Heart left ventricle (tissue), 16 donors: ENCODE measurements at regions not wholly inside any gene's neighbourhood (a gene's known extent, or its start where the extent isn't known, plus 50 kb on each side); places are given as distances from the start of the nearest gene placed in this dataset.

Source experiments
- ATAC-seq, 4 donors: fragments of 200-7000 bp; cut with Tn5 transposase; one replicate each; pipeline ENCODE4 v1.9.1; 2020 to 2022; ENCODE audit warnings: moderate library complexity in 4 of 4, mild to moderate bottlenecking in 3 of 4, moderate number of reproducible peaks in 1 of 4
- DNase-seq, 5 donors: peaks; one replicate each; pipeline ENCODE4 v3.0.0-alpha.2; 2020
- H3K27ac ChIP-seq, 12 donors: fragments of 200-600 bp; sonication (generic) in 4 of 12; one replicate each; pipeline versions ENCODE4 v1.5.0 to v1.8.0; 2016 to 2022; ENCODE audit warnings: mild to moderate bottlenecking in 2 of 12
- H3K27me3 ChIP-seq, 9 donors: fragments of 200-600 bp; sonication (generic) in 2 of 9; one replicate each; pipeline versions ENCODE4 v1.5.1 to v1.8.0; 2016 to 2022; ENCODE audit warnings: mild to moderate bottlenecking in 3 of 9
- H3K36me3 ChIP-seq, 9 donors: fragments of 200-600 bp; sonication (generic) in 2 of 9; one replicate each; pipeline versions ENCODE4 v1.5.0 to v1.8.0; 2018 to 2022; ENCODE audit warnings: mild to moderate bottlenecking in 2 of 9
- H3K4me1 ChIP-seq, 12 donors: fragments of 200-600 bp; sonication (generic) in 4 of 12; one replicate each; pipeline versions ENCODE4 v1.5.0 to v1.8.0; 2016 to 2022; ENCODE audit warnings: mild to moderate bottlenecking in 3 of 12
- H3K4me3 ChIP-seq, 12 donors: fragments of 200-600 bp; sonication (generic) in 4 of 12; one replicate each; pipeline versions ENCODE4 v1.5.0 to v1.8.0; 2017 to 2022; ENCODE audit warnings: mild to moderate bottlenecking in 9 of 12, moderate library complexity in 4 of 12
- H3K9me3 ChIP-seq, 12 donors: fragments of 200-600 bp; sonication (generic) in 4 of 12; one replicate each; pipeline versions ENCODE4 v1.5.0 to v1.8.0; 2016 to 2022; ENCODE audit warnings: mild to moderate bottlenecking in 1 of 12
- POLR2A ChIP-seq, 2 donors: fragments of 450-650 bp; IDR thresholded peaks; one replicate each; pipeline ENCODE4 v1.6.1; 2017; ENCODE audit warnings: antibody characterized with exemption in 2 of 2, mild to moderate bottlenecking in 2 of 2, moderate library complexity in 2 of 2
- WGBS, 4 donors: extraction: QIAGEN DNeasy Blood & Tissue Kit in 2 of 4; methylation state at CpG; one replicate each; pipeline versions ENCODE4 v1.1.5 to v1.1.7; 2013 to 2018; 5-methylcytosine and 5-hydroxymethylcytosine counted together
- intact Hi-C, 10 donors: fragments of 100-400 bp; cut with DNase I; formaldehyde crosslinking; loops; one replicate each; pipeline versions ENCODE4 v1.11.1 to v1.14.2; 2022
- TF ChIP-seq, protein P1 (sequence below), 12 donors: fragments of 200-600 bp; sonication (generic) in 4 of 12; IDR thresholded peaks; one replicate each; pipeline versions ENCODE4 v1.5.0 to v1.8.0; 2018 to 2022; ENCODE audit warnings: antibody characterized with exemption in 12 of 12, mild to moderate bottlenecking in 5 of 12
- donor health status: ischemic (EF 13 %, LVEDD 7.1; RV severe dilation, severe dysfunction).
- donor health status: healthy with polysubstance abuse.
- donor health status: DM: no; HTN: yes; CAD: no.
- donor health status: DM: no; HTN: no; CAD: no.
- donor health status: ischemic (EF 25% LVEDD 6.9; RV normal size, moderate dysfunction).
- donor health status: ischemic (EF 25% LVEDD 5.7; RV mildly dilated, moderate dysfunction).
- donor health status: healthy.
- donor health status: DM: yes; HTN: yes; CAD: no.
- donor health status: ischemic (EF 35%, LVEDD 5.7; RV mildly dilated, moderate dysfunction).
- donor health status: nonischemic (EF 11% LVEDD 7.7; RV severe dilation, severe dysfunction).
- donor health status: DM: yes; HTN: yes; CAD: no.
- donor health status: PGD.
- donor health status: ischemic (EF 29% LVEDD 5.4; RV normal size, mild dysfunction).
- donor health status: nonischemic (EF 23%, LVEDD 6.1; RV moderate dilation, normal function).

DNA sequence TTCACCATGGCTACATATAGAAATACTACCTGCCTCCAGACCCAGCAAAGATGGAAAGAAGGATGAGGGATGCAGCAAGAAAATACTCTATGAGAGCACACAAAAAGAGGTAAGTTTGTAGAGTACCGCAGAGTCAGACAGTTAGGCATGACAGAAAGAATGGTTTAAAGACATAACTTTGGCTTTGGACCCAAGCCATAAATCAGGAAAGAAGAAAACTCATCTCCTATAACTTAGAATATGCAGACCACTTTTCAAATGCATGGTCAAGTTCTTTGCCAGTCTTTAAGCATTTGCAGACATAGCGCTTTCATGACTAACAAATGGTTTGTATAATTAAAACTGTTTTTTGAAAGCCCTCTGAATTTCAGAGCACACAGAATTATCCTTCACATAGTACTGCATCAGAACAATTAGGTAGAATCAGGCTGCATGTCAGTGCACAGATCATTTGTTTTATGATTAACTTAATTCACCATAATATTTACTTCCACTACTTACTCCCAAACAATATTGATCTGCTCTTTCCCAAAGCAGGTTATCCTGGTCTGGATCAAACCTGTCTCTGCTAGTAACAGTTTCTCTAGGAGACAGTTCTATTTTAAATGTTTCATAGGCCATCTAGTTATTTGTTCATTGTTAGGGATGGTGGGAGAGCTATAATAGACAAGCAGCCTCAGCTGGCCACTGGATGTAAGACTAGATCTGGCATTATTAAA, 280.7 kb upstream of the NR5A2 start:
- no peak for TF ChIP-seq POLR2A (IDR thresholded peaks at IDR 0.05)
- TF ChIP-seq, protein P1, sequence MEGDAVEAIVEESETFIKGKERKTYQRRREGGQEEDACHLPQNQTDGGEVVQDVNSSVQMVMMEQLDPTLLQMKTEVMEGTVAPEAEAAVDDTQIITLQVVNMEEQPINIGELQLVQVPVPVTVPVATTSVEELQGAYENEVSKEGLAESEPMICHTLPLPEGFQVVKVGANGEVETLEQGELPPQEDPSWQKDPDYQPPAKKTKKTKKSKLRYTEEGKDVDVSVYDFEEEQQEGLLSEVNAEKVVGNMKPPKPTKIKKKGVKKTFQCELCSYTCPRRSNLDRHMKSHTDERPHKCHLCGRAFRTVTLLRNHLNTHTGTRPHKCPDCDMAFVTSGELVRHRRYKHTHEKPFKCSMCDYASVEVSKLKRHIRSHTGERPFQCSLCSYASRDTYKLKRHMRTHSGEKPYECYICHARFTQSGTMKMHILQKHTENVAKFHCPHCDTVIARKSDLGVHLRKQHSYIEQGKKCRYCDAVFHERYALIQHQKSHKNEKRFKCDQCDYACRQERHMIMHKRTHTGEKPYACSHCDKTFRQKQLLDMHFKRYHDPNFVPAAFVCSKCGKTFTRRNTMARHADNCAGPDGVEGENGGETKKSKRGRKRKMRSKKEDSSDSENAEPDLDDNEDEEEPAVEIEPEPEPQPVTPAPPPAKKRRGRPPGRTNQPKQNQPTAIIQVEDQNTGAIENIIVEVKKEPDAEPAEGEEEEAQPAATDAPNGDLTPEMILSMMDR (IDR thresholded peaks at IDR 0.05), result no peak
- intact Hi-C loops, result no loop called here
- no peak overlapping the region for H3K4me3 ChIP-seq
- peaks cover 0 to 16% (median 0%) of the 10 kb centered on the region in 9 donors for H3K27me3 ChIP-seq
- no peak overlapping the region for H3K27ac ChIP-seq
- ATAC-seq, result no peak
- DNase-seq, result no peak
- no peaks in the 10 kb centered on the region for H3K9me3 ChIP-seq
- WGBS, 4 donors, result 97 to 99% (median 98%) methylated on average over 2 of the region's 2 CpGs
- H3K4me1 ChIP-seq, result no peaks in the 10 kb centered on the region
- H3K36me3 ChIP-seq, result no peaks in the 10 kb centered on the region

DNA sequence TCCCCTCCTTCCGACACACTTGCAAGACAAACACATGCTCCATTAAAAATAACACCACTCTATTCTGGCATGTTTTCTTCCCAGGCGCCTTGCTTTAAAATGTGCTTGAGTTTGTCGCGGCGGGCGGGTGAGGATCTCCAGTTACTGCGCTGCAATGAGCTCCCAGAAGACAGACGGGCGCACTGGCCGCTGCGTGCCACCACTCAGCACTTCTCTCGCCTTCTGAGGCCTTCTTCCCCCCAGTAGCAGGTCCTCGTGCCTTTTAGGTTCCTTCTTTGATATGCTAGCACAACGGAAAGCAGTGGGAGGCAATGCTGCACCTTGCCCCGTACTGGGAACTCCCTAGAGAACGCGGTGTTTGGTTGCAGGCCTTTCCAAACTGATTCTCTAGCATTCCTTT, 279.5 kb upstream of the NR5A2 start:
- H3K36me3 ChIP-seq, result no peaks in the 10 kb centered on the region
- no peak overlapping the region for H3K4me3 ChIP-seq
- no peaks in the 10 kb centered on the region for H3K9me3 ChIP-seq
- intact Hi-C loops, result no loop called here
- no peak overlapping the region for H3K27ac ChIP-seq
- TF ChIP-seq POLR2A (IDR thresholded peaks at IDR 0.05), result no peak
- no peak for DNase-seq
- WGBS, 4 donors, result 27 to 48% (median 33%) methylated on average over 17 of the region's 17 CpGs
- ATAC-seq, result no peak
- H3K4me1 ChIP-seq, result no peaks in the 10 kb centered on the region
- peaks cover 0 to 12% (median 0%) of the 10 kb centered on the region in 9 donors for H3K27me3 ChIP-seq

DNA sequence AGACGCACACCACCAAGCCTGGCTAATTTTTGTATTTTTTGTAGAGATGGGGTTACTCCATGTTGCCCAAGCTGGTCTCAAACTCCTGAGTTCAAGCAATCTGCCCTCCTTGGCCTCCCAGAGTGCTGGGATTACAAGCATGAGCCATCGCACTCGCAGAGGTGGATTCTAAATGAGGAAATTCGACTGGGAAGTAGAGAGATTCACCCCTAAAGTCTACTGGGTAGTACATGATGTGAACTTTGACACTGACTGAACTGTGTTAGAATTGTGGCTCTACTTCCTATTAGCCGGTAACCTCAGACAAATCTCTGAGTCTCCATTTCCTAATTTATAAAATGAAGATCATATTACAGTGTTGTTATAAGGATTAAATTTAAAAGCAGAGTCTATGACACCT, 276.0 kb upstream of the NR5A2 start:
- no peak overlapping the region for H3K27ac ChIP-seq
- no peak overlapping the region for H3K4me3 ChIP-seq
- H3K9me3 ChIP-seq, result peaks cover 0 to 10% (median 0%) of the 10 kb centered on the region in 12 donors
- H3K27me3 ChIP-seq, result peaks cover 0 to 12% (median 0%) of the 10 kb centered on the region in 9 donors
- intact Hi-C loops, result no loop called here
- DNase-seq, result no peak
- ATAC-seq, result no peak
- TF ChIP-seq, protein P1 (IDR thresholded peaks at IDR 0.05), result no peak
- no peak for TF ChIP-seq POLR2A (IDR thresholded peaks at IDR 0.05)
- 75 to 86% (median 85%) methylated on average over 5 of the region's 5 CpGs for WGBS, 4 donors
- H3K36me3 ChIP-seq, result no peaks in the 10 kb centered on the region
- H3K4me1 ChIP-seq, result peaks cover 0 to 4% (median 0%) of the 10 kb centered on the region in 12 donors

DNA sequence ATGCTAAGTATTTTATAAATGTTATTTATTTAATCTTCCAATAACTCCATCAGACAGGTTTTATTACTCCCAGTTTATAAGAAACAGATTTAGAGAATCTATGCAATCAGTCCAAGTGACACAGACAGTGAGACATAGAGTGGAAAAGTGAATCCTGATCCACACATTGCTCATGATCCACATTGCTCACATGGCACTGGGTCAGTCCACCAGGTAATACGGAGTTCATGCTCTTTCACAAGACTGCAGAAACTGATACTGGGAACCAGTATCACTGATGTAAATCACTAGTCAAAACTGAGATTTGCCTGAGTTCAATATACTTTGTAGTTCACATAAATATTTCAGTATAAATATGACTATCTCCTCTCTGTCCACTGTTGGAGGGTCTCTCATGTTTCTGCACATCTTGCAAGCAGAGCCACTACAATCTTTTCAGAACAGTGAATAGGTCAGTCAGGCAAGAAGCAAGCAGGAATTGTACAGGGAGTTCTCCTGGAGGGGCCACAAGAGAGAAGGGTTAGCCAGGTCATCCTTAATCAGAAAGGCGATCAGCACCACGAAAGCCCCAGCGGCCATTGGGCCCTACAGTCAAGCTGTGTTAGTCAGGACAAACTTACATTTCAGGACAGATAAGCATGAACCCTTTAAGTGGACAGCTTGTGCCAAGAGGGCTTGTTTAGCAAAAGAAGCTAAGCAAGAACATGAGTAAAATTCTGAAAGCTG, 275.4 kb upstream of the NR5A2 start:
- Histone ChIP-seq H3K9me3 (peaks cover 0 to 10% (median 0%) of the 10 kb centered on the region in 12 donors), H3K27ac (no peak overlapping the region), H3K4me3 (no peak overlapping the region), H3K4me1 (peaks cover 0 to 4% (median 0%) of the 10 kb centered on the region in 12 donors), H3K27me3 (peaks cover 0 to 9% (median 0%) of the 10 kb centered on the region in 9 donors), H3K36me3 (no peaks in the 10 kb centered on the region)
- intact Hi-C loops, result no loop called here
- no peak for TF ChIP-seq POLR2A (IDR thresholded peaks at IDR 0.05)
- TF ChIP-seq, protein P1 (IDR thresholded peaks at IDR 0.05), result no peak
- 78 to 95% (median 86%) methylated on average over 4 of the region's 4 CpGs for WGBS, 4 donors
- no peak for DNase-seq
- ATAC-seq, result no peak
